Stimulated activated CD4-positive, alpha-beta T cell treated with anti-CD3 and anti-CD28 coated beads, Interleukin-1b, Interleukin-23, amount 100 ng/mL, for 24 hours (primary cell): ENCODE measurements at regions not wholly inside any gene's neighbourhood (a gene's known extent, or its start where the extent isn't known, plus 50 kb on each side); places are given as distances from the start of the nearest gene placed in this dataset.

ENCODE experiments used
- DNase-seq, 4 experiments: peaks; one replicate each; pipeline ENCODE4 v3.0.0-alpha.2; 2020; ENCODE audit warnings: low read depth in 4 of 4, low spot score in 1 of 4

DNA sequence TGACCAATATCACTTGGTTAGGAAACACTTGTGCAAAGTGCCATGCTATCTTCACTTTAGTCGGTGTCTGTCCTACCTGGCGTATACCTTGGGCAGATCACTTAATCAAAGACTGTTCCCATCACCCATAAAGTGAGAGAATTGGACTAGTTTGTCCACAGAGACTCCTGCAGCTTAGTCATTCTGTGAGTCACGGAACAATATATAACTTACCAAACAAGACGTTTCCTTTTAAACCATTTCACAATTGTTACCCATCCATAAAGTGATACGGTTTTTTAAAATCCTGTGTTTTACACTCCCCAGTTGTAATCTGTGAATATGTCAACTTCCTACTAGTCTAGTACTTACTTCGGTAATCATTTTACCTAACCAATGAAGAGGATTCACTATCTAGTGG, 499.3 kb upstream of the SMIM21 start:
- no peak for DNase-seq

DNA sequence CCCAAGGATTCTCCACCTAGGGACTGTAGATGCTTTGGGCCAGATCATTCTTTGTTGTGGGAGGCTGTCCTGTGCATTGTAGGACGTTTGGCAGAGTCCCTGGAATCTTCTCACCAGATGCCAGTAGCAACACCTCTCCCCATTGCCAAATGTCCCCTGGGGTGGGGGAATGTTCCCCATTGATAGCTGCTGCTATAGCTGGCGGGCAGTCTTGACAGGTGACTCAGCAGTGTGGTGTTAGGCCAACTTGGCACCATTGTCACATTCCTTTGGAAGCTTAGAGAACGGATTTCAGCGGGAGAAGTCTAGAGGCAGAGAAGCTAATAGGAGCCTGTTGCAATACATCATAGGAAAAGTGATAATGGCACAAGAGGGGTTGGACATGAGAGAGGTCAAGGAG, 495.7 kb upstream of the SMIM21 start:
- DNase-seq = no peak

DNA sequence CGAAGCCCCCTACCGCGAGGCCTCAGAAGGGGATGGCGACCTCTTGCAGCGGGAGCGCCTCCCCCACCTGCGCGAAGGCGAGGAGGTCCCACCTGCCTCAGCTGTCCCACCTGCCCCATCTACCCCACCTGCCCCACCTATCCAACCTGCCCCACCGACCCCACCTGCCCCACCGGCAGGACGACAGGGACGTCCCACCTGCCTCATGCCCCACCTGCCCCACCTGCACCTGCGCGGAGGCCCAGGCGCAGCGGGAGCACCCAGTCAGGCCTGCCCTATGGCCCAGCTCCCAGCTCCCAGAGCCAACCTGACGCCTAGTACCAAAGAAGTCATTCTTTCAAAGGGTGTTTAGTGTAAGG, 489.1 kb upstream of the SMIM21 start:
- no peak for DNase-seq

DNA sequence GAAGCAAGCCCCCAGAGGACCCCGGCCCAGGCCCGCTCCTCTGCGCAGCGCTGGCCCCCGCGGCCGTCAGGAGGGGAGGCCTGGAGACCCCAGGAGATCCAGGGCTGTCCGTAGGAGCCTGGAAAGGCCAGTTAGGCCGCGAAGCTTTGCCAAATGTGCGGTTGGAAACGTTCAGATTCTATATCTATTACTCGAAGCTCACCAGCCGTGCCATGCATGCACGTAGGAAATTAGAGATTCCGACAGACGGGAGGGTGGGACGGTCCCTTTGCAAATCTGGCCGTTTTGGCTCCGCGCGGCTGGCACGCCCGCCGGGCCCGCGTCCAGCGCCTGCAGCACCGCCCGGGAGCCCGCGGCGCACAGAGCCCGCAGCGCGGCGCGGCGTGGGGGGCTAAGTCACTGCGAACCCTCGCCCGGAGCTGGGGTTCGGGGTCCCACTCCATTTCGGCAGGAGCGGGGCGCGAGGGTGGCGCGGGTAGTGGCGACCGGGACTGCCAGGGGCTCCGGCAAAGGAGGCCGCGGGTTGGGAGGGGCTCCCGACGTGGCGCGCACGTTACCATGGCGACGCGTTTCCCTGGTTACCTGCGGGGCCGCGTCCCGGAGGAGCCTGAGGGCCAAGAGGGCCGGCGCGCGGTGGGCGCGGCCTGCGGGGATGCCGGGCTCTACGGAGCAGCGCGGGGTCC, 488.6 kb upstream of the SMIM21 start:
- DNase-seq = no peak

DNA sequence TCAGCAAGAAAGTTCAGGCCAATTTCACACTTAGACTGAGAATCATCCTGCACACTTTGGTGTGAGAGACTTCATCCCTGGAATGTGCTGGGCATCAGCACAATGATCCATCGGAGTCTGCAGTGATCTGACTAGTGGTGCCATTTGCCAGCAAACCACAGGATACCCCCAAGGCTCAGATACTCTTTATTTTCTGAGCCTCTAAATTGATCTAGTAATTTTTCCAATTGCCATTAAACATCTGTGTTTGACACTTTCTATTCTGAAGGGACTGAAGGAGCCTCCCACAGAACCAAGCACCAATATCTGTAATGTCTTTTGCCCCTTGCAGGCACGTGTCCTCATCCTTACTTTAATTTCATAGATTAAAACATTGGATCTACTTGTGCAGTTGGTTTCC, 485.3 kb upstream of the SMIM21 start:
- no peak for DNase-seq

DNA sequence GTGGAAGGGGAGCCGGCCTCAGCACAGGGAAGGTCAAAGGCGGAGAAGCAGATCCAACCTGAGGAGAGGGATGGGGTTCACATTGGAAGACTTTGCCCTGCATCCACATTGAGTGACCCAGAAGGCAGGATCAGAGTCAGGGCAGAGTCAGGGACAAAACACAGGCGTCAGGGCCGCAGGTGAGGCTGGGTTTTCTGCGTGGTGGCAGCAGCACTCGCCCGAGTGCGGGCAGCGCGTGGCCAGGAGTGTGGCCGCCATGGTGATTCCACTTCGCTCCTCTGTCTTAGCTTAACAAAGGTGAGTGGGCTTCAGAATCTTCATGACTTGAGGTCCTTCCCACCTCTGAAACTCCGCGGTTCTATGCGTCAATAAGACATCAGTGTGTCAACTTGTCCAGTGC, 476.9 kb upstream of the SMIM21 start:
- no peak for DNase-seq

DNA sequence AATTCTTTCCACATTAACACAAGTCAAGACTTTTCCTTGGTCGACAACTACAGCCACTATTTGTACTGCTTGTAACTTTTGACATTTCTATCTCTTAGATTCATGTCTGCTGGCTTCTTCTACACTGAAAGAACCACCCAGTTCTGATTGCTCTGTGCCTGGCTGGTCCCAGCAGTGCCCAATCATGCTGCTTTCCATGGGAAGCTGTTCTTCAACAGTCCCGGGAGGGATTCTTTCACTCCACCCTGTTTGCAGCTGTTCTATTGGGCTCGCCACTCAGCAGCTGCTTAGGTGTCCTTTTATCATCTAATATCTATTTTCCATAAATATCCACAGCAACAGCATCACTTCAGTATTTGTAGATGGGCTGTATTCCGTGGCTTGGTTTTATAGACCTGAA, 471.1 kb upstream of the SMIM21 start:
- DNase-seq = no peak

DNA sequence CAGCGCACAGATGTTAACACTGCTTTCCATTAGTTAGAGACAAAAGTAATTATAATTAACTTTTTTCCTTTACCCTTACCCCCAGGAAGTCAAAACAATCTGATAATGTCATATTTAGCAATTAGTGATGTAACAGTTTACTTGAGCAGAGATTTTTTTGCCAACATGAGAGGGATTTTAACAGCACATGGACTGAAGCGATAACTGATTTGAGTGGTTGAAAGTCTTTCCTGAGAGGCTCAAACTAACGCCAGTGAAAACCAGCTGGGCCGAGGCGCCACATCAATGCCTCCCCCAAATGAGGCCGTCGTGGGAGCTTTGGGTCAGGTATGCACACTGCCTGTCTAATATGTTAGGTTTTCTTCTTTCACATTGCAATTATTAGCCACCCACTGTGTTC, 469.9 kb upstream of the SMIM21 start:
- DNase-seq = no peak

DNA sequence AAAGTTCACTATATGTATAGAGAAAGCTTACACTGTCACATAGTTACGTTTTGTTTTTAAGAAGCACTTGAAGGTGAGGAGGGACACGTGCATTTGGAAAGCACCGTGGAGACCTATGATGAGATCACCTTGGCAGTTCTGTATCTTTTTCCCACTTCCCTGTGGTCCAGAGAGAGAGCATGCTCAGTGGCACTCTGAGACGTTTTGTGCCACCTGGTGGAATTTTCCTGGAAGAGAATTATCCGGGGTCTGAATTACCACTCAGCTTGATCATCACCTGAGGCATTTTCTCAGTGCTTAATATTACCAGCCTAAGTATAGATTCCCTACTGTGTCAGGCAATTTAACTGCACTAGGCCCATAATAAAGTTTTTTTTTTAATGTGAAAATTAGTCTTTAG, 469.4 kb upstream of the SMIM21 start:
- no peak for DNase-seq

DNA sequence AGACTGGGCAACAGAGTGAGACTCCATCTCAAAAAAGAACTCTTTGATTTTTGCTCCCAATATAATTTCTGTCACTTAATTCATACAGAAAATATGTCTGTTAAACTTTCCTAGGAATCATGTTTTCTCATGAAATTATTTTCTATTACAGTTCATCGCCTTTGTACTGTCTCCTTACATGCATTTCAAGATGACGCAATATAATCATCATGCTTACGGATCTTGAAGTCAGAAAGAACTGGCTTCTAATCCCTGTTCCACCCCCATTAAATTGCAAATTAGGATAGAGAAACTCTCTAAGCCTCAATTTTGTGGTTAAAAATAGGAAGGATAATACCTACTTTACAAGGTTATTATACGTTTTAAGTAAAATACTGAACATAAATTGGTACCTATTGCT, 467.6 kb upstream of the SMIM21 start:
- no peak for DNase-seq

DNA sequence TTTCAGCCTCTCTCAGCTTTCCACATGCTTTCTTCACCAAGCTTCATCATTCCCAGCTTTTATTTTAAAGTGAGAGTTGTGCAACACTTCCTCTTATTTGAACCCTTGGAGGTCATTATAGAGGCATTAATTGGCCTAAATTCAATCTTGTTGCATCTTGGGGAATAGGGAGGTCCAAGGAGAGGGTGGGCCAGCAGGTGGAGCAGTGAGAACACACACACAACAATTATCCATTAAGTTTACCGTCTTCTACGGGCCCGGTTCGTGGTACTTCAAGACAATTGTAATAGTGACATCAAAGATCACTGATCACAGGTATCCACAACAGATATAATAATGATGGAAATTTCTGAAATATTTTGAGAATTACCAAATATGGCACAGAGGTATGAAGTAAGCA, 457.2 kb upstream of the SMIM21 start:
- DNase-seq = no peak

DNA sequence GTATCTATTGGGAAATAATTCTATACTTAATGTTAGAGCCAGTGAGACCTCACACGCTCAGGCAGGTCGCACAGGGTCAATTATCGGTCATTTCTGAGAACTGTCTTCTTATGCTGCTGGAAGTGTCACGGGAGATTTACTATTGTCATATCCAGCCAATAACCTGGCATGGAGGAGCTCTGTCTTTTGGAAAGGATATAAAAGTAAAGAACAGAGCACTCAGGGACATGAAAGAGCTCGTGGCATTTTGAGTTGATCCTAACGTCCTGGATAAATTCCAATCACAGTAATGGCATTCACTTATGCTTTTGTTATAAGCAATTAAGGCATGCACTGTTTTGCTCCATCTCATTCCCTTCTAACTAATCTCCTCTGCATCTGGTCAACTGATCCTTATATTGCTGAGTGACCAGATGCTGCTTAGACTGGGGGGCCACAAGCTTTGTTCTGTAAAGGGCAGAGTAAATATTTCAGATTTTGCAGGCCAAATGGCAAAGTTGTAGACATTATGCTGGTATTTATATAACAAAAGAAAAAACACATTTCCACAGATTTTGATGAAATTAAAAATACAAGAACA, 453.5 kb upstream of the SMIM21 start:
- DNase-seq = no peak

DNA sequence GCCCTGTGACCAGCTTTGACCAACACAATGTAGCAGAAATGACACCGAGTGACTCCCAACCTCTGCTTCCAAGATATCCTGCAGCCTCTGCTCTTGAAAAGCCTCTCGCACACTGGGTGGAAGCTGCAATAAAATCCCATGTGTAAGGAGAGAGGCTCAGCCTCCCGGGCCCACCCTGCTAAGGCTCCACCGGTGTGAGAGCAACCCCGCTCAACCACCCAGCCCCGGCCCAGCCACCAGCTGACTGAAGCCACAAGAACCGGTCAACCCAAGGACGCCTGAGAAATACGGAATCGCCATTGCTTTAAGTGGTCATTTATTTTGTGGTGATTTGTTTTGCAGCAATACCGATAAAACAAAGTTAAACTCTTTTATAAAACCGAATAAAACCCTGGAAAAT, 452.8 kb upstream of the SMIM21 start:
- DNase-seq = no peak

DNA sequence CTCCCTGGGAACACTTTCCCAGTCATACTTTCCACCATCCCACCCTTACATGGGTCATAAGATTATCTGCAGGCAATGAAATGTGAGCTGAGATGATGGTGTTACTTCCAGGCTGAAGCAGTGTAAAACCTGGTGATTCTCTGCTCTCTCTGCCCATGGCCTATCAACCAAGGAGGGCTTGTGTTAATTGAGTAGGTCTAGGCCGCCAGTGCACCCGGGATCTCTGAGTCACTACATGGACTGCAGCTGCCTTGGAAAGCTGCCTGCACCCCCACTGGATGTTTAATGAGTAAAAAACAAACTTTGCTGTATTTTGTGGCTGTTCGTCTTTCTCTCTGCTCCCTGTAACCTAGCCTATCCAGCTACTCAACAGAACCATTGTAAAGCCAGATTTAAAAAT, 451.7 kb upstream of the SMIM21 start:
- no peak for DNase-seq

DNA sequence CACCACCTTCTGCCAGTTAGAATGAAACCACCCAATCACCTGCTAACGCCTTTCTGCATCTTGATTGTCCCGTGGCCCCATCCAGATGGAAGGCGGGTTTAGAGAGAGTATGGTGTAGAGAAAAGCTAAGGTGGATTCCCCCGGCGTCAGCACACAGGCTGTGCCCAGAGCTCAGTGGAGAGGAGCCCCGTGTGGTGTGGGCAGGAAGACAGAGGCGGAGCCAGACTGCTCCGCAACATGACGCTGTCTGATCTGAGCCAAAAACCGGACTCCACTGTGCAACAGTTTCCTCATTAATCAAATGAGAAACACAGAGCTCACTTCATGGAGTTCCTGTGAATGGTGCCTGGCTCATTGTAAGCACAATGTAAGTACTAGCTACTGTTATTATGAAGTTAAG, 448.1 kb upstream of the SMIM21 start:
- DNase-seq = no peak

DNA sequence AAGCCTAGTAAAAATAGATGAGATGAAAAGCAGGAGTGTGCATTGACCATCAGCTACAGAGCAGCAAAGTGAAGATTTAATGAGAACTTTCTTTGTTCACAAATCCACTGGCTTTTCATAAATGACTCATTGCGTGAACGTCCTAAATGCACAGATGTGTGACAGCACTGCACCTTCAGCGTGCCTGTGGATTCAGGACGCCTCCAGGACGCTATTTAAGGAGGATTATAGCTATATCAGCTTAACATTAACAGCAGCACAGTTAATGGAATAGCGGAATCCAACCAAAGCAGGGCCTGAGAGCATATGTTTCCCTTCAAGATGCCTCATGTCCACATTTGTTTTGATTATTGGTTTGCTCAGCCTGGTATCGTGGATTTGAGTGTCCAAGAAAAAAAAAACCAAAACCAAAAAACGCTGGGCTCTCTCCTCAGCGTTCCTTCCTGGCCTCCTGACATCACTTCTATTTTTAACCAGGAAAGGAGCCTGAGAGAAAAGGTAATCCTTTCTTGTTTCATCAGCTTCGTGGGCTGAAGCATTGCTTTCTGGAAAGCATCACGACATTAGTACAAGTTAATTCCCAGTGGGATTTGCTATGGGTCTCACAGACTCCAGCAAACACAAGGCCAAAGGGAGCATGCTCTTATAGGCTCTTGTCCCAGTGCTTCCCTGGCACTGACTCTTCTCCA, 447.0 kb upstream of the SMIM21 start:
- DNase-seq = no peak

DNA sequence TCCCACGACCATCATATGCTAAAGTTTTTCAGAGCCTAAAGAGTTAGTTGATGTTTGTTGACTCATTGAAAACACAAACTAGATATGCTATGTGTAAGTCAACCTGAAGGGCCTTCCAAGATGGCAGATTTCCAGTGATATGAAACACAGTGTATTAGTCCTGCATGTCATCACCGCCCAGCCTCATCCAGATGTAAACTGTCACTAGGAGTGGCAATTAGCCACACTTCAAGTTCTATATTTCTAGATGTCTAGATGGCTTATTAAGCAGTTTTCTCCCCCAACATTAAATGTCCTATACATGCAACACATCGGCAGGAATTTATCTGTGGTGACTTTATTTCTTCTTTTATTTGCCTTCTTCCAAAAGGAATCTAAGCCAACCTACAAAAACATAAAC, 444.1 kb upstream of the SMIM21 start:
- DNase-seq = no peak

DNA sequence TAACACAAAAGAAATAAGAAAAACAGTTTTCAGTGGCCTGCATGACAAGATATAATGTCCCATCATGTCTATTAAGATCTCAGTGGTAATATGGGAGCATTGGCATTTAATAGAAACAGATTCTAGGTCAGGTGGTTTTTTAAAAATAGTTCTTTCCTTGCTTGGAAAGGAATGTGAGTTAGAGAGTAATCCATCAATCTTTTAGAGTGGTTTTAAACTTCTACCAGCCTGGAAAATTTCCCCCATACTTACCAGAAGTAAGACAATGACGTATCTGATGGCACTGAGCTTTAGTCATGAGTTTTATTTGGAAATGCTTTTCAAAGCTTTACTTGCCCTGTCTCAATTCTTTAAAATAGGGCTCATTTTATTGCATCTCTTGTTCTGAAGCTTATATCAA, 441.7 kb upstream of the SMIM21 start:
- no peak for DNase-seq

DNA sequence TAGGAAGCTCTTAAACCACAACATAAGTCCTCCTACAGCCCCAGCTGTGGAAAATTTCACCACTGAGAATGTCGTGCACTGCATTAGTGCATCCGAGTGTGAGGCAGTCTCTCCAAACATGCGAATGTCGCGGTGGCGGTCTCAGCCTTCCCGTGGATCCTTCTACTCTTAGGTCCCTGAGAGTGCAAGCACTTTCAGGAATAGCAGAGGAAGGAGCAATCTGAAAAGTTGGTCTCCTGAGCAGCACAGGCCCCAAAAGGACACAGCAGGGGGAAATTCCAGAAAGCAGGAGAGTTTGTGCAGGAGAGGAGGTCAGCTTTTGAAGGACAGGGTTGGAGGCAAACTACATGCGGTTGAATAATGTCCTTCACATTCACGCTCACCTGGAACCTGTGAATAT, 440.5 kb upstream of the SMIM21 start:
- DNase-seq = no peak

DNA sequence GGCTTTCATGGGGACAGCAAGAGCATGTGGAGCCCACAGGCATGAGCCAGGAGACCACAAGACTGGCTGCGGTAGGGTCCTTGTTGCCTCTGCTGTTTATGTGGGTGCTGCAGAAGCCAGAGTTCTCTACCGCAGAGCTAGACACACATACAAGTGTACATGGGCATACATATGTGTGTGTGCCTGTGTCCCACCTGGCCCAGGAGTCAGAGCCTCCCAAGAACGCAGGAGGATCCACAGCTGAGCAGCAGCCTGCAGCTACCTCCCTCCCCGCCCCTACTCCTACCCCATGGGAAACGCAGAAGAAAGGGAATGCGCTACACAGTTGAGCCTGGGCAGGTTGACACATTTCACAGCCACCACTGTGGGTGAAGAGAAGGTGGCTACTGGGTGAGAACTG, 438.1 kb upstream of the SMIM21 start:
- DNase-seq = no peak

DNA sequence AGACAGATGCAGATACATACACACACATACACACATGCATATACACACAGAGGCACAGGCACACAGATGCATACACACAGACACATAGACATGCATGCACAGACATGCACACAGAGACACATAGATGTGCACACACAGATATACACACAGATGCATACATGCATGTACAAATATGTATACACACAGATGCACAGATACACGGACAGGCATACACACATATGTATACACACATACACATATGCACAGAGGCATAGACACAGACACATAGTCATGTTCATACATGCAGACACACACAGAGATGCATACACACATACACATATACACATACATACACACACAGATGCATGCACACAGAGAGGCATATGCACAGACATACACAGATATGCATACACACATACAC, 437.3 kb upstream of the SMIM21 start:
- DNase-seq = no peak

DNA sequence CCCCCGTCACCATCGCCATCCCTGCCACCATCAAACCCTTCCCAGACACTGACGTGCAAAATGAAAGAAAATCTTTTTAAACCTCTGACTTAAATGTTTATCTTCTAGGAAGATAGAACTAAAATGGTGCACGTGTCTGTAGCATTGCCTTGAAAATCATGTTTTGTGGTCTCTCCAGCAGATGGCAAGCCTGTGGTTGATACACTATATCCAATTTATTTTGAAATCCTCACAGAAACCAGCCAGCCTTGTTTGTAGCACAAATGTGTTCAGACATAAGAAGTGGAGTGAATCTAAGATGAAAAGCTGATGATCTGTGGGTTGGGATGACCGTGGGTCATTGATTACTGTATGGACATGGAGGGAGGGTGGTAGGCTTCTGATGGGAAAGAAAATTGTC, 436.2 kb upstream of the SMIM21 start:
- DNase-seq = no peak

DNA sequence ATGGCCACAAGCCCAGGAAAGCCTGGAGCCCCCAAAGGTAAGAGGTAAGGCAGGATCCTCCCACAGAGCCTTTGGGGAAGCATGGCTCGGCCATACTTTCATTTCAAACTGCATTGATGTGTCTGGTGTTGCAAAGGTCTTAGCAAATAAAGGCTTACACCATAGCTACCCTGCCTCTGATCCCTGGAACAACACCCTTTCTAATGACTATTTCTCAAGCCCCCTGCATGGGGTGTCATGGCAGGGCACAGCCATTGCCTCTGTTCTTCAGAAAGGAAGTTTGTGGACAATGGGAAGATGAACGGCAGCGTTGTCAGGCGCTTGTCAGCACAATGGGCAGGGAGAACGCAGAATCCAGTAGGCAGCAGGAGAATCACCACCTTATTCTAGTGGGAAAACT, 435.0 kb upstream of the SMIM21 start:
- DNase-seq = no peak
